ENCODE measurements at regions not wholly inside any gene's neighbourhood (a gene's known extent, or its start where the extent isn't known, plus 50 kb on each side); places are given as distances from the start of the nearest gene placed in this dataset.

GRCh38 chr5:9957214-9957613 is 292.5 kb downstream of the ATPSCKMT start:
- TF ChIP-seq POLR2A (IDR thresholded peaks at IDR 0.05) (no peak), CTCF (IDR thresholded peaks at IDR 0.05) (no peak), POLR2AphosphoS5 (IDR thresholded peaks at IDR 0.05) (no peak)

All from gastroesophageal sphincter (tissue), 3 donors.